CD4-positive, alpha-beta memory T cell (primary cell): ENCODE measurements at regions not wholly inside any gene's neighbourhood (a gene's known extent, or its start where the extent isn't known, plus 50 kb on each side); places are given as distances from the start of the nearest gene placed in this dataset.

Source experiments
- CTCF ChIA-PET: fragments of 350-600 bp; sonication (Branson Sonifier 250); formaldehyde crosslinking; loops from one replicate; lab custom pipeline; 2021; ENCODE audit warnings: inconsistent platforms; ENCODE audit not compliant: partially characterized antibody; lab: Charles Lee
- POLR2A ChIA-PET: fragments of 350-600 bp; sonication (Branson Sonifier 250); formaldehyde crosslinking; loops from one replicate; lab custom pipeline; 2021; ENCODE audit not compliant: partially characterized antibody; lab: Charles Lee
- DNase-seq, 5 donors: peaks; one replicate each; pipeline versions ENCODE4 v3.0.0 to v3.0.0-alpha.2; 2020 to 2022; ENCODE audit warnings: mixed read lengths in 1 of 5
- H3K27ac ChIP-seq: one replicate; pipeline ENCODE4 v1.7.0; 2013; ENCODE audit warnings: low read depth, low read length
- H3K27me3 ChIP-seq: 2 replicates; pipeline ENCODE4 v1.7.0; 2013; ENCODE audit warnings: mild to moderate bottlenecking, low read length, moderate library complexity; ENCODE audit not compliant: insufficient read depth
- H3K36me3 ChIP-seq: 2 replicates; pipeline ENCODE4 v1.7.0; 2013; ENCODE audit warnings: mild to moderate bottlenecking, low read length, moderate library complexity; ENCODE audit not compliant: insufficient read depth
- H3K4me1 ChIP-seq: 2 replicates; pipeline ENCODE4 v1.7.0; 2013; ENCODE audit warnings: mild to moderate bottlenecking, low read length, moderate library complexity; ENCODE audit not compliant: insufficient read depth
- H3K4me3 ChIP-seq, 2 donors: one replicate each; pipeline ENCODE4 v1.7.0; 2013; ENCODE audit warnings: low read length in 2 of 2, mild to moderate bottlenecking in 1 of 2
- H3K9me3 ChIP-seq, 2 donors: one replicate each; pipeline ENCODE4 v1.7.0; 2013; ENCODE audit warnings: low read length in 2 of 2, control low read depth in 1 of 2; ENCODE audit not compliant: control insufficient read depth in 1 of 2
- H3K27ac Mint-ChIP-seq, 7 donors: one replicate each; pipeline ENCODE4 v1.8.0; 2020 to 2021; ENCODE audit warnings: mixed read lengths in 7 of 7, mild to moderate bottlenecking in 6 of 7, inconsistent platforms in 3 of 7, moderate library complexity in 3 of 7
- H3K27me3 Mint-ChIP-seq, 2 donors: one replicate each; pipeline ENCODE4 v1.8.0; 2020 to 2021; ENCODE audit warnings: mixed read lengths in 2 of 2
- H3K36me3 Mint-ChIP-seq, 2 donors: one replicate each; pipeline ENCODE4 v1.8.0; 2020 to 2021; ENCODE audit warnings: mixed read lengths in 2 of 2, inconsistent platforms in 1 of 2, mild to moderate bottlenecking in 1 of 2
- H3K4me1 Mint-ChIP-seq, 4 donors: one replicate each; pipeline ENCODE4 v1.8.0; 2020 to 2021; ENCODE audit warnings: mixed read lengths in 4 of 4, mild to moderate bottlenecking in 1 of 4
- H3K4me3 Mint-ChIP-seq, 8 donors: one replicate each; pipeline ENCODE4 v1.8.0; 2020 to 2021; ENCODE audit warnings: mixed read lengths in 8 of 8, mild to moderate bottlenecking in 7 of 8, moderate library complexity in 6 of 8, inconsistent platforms in 3 of 8
- H3K9me3 Mint-ChIP-seq, 8 donors: one replicate each; pipeline ENCODE4 v1.8.0; 2020 to 2021; ENCODE audit warnings: mixed read lengths in 8 of 8, mild to moderate bottlenecking in 5 of 8, inconsistent platforms in 3 of 8, moderate library complexity in 1 of 8
- intact Hi-C: fragments of 100-400 bp; cut with micrococcal nuclease; formaldehyde crosslinking; loops from one replicate; pipeline ENCODE4 v1.15.1; 2023

- intact Hi-C loops = no loop called here
- H3K27ac Mint-ChIP-seq = no peak overlapping the region
- H3K4me1 ChIP-seq = no peaks in the 10 kb centered on the region
- no peaks in the 10 kb centered on the region for H3K27me3 ChIP-seq
- H3K27ac ChIP-seq = no peak overlapping the region
- no peaks in the 10 kb centered on the region for H3K36me3 ChIP-seq
- ChIA-PET CTCF (no interaction called here), POLR2A (no interaction called here)
- H3K36me3 Mint-ChIP-seq = no peaks in the 10 kb centered on the region
- no peaks in the 10 kb centered on the region for H3K4me1 Mint-ChIP-seq
- DNase-seq = no peak
- no peak overlapping the region for H3K4me3 ChIP-seq
- H3K9me3 ChIP-seq = no peaks in the 10 kb centered on the region
- H3K4me3 Mint-ChIP-seq = no peak overlapping the region
- no peaks in the 10 kb centered on the region for H3K27me3 Mint-ChIP-seq
- H3K9me3 Mint-ChIP-seq = peaks cover 2 to 29% (median 16%) of the 10 kb centered on the region in 8 donors
These were observed 84.1 kb upstream of the GALNT13 start for GRCh38 chr2:153787612-153788011.

DNA sequence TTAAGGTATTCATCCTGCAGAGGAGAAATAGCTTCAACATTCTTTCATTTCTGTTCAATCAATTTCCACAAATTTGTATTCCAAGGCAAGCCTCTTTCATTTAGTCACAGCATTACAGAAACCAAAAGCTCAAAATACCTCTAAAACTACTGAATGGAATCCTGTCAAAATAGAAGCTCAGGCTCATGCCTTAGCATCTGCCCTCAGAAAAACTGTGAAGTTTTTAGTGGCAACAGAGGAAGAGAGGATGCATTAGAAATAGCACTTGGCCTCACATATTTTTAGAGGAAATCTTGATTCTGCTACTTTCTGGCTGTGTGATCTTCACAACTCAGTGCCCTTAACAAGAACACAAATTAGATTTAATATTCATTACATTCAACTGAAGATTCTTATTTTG is 69.1 kb upstream of the GALNT13 start:
- Histone ChIP-seq H3K9me3 (peaks cover 0 to 3% of the 10 kb centered on the region in 2 donors), H3K4me3 (no peak overlapping the region), H3K27me3 (no peaks in the 10 kb centered on the region), H3K27ac (no peak overlapping the region), H3K36me3 (no peaks in the 10 kb centered on the region), H3K4me1 (no peaks in the 10 kb centered on the region)
- H3K4me3 Mint-ChIP-seq = no peak overlapping the region
- H3K9me3 Mint-ChIP-seq = peaks cover 0 to 6% (median 0%) of the 10 kb centered on the region in 8 donors
- H3K36me3 Mint-ChIP-seq = no peaks in the 10 kb centered on the region
- no peaks in the 10 kb centered on the region for H3K27me3 Mint-ChIP-seq
- no peak overlapping the region for H3K27ac Mint-ChIP-seq
- no peaks in the 10 kb centered on the region for H3K4me1 Mint-ChIP-seq
- intact Hi-C loops = no loop called here
- ChIA-PET CTCF (no interaction called here), POLR2A (no interaction called here)
- DNase-seq = no peak

DNA sequence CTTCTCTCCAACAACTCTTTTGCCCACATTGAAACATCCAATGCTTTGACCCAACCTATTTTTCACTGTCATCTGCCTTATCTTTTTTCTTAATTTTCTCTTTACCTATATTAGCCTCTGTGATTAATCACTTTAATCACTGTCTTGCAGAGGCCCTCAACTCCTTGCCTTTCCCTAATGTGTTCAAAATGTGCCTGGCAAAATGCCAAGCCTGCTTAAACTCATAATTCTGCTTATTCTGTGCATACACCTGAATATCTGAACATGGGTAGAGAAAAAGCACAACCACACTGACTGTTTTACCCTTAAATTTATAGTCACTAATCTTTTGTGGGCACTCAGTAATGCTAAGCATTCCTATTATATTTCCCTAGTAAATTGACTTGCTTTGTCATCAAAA is 63.0 kb upstream of the GALNT13 start:
- Mint-ChIP-seq H3K4me3 (no peak overlapping the region), H3K4me1 (no peaks in the 10 kb centered on the region), H3K9me3 (peaks cover 0 to 4% (median 1%) of the 10 kb centered on the region in 8 donors), H3K27ac (no peak overlapping the region), H3K27me3 (no peaks in the 10 kb centered on the region), H3K36me3 (no peaks in the 10 kb centered on the region)
- Histone ChIP-seq H3K4me3 (no peak overlapping the region), H3K4me1 (no peaks in the 10 kb centered on the region), H3K27ac (no peak overlapping the region), H3K9me3 (no peaks in the 10 kb centered on the region), H3K36me3 (no peaks in the 10 kb centered on the region), H3K27me3 (no peaks in the 10 kb centered on the region)
- intact Hi-C loops = no loop called here
- CTCF ChIA-PET = no interaction called here
- POLR2A ChIA-PET = no interaction called here
- no peak for DNase-seq

- H3K9me3 ChIP-seq = no peaks in the 10 kb centered on the region
- H3K36me3 ChIP-seq = no peaks in the 10 kb centered on the region
- intact Hi-C loops = no loop called here
- no peak overlapping the region for H3K4me3 Mint-ChIP-seq
- no peak for DNase-seq
- no peak overlapping the region for H3K27ac Mint-ChIP-seq
- H3K27ac ChIP-seq = no peak overlapping the region
- H3K4me1 ChIP-seq = no peaks in the 10 kb centered on the region
- H3K27me3 ChIP-seq = no peaks in the 10 kb centered on the region
- peaks cover 0 to 10% (median 3%) of the 10 kb centered on the region in 8 donors for H3K9me3 Mint-ChIP-seq
- ChIA-PET POLR2A (no interaction called here), CTCF (no interaction called here)
- H3K4me1 Mint-ChIP-seq = no peaks in the 10 kb centered on the region
- no peaks in the 10 kb centered on the region for H3K27me3 Mint-ChIP-seq
- no peaks in the 10 kb centered on the region for H3K36me3 Mint-ChIP-seq
- no peak overlapping the region for H3K4me3 ChIP-seq
These were observed 60.2 kb upstream of the GALNT13 start for GRCh38 chr2:153811516-153811915.

GRCh38 chr2:153812632-153813031 is 59.1 kb upstream of the GALNT13 start:
- Mint-ChIP-seq H3K4me1 (no peaks in the 10 kb centered on the region), H3K27ac (no peak overlapping the region), H3K9me3 (peaks cover 0 to 10% (median 3%) of the 10 kb centered on the region in 8 donors), H3K4me3 (no peak overlapping the region), H3K36me3 (no peaks in the 10 kb centered on the region), H3K27me3 (no peaks in the 10 kb centered on the region)
- CTCF ChIA-PET = no interaction called here
- Histone ChIP-seq H3K27ac (no peak overlapping the region), H3K36me3 (no peaks in the 10 kb centered on the region), H3K4me3 (no peak overlapping the region), H3K4me1 (no peaks in the 10 kb centered on the region), H3K9me3 (no peaks in the 10 kb centered on the region), H3K27me3 (no peaks in the 10 kb centered on the region)
- DNase-seq = no peak
- intact Hi-C loops = no loop called here
- POLR2A ChIA-PET = no interaction called here

GRCh38 chr2:153818242-153818641 is 53.5 kb upstream of the GALNT13 start:
- intact Hi-C loops = no loop called here
- H3K9me3 Mint-ChIP-seq = peaks cover 0 to 10% (median 6%) of the 10 kb centered on the region in 8 donors
- H3K27ac ChIP-seq = no peak overlapping the region
- H3K4me1 ChIP-seq = no peaks in the 10 kb centered on the region
- DNase-seq = no peak
- H3K27me3 ChIP-seq = no peaks in the 10 kb centered on the region
- ChIA-PET POLR2A (no interaction called here), CTCF (no interaction called here)
- no peaks in the 10 kb centered on the region for H3K36me3 ChIP-seq
- no peak overlapping the region for H3K4me3 ChIP-seq
- H3K4me3 Mint-ChIP-seq = no peak overlapping the region
- no peaks in the 10 kb centered on the region for H3K36me3 Mint-ChIP-seq
- no peaks in the 10 kb centered on the region for H3K4me1 Mint-ChIP-seq
- no peaks in the 10 kb centered on the region for H3K27me3 Mint-ChIP-seq
- H3K27ac Mint-ChIP-seq = no peak overlapping the region
- no peaks in the 10 kb centered on the region for H3K9me3 ChIP-seq

DNA sequence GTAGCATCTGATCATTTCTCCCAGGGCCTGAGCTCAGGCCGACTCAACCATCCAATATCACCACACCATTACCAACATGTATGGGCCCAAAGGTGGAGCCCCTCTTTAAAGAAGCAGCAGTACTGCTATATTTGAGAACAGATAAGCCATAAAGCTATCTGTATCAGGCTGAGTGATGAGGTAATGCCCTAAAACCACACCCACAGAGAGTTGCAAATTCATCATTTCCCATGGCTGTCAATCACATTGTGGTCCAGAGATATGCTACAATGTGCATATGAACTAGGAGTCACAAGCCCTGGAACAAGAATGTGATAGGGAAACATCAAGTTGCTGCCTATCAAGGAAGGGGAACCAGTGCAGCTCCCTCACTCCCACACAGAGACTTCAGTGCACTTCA is 52.6 kb upstream of the GALNT13 start:
- Histone ChIP-seq H3K27ac (no peak overlapping the region), H3K27me3 (no peaks in the 10 kb centered on the region), H3K4me3 (no peak overlapping the region), H3K9me3 (no peaks in the 10 kb centered on the region), H3K36me3 (no peaks in the 10 kb centered on the region), H3K4me1 (no peaks in the 10 kb centered on the region)
- H3K27me3 Mint-ChIP-seq = no peaks in the 10 kb centered on the region
- intact Hi-C loops = no loop called here
- CTCF ChIA-PET = no interaction called here
- no peak overlapping the region for H3K4me3 Mint-ChIP-seq
- H3K36me3 Mint-ChIP-seq = no peaks in the 10 kb centered on the region
- H3K27ac Mint-ChIP-seq = no peak overlapping the region
- no peaks in the 10 kb centered on the region for H3K4me1 Mint-ChIP-seq
- POLR2A ChIA-PET = no interaction called here
- no peak for DNase-seq
- H3K9me3 Mint-ChIP-seq = peaks cover 0 to 9% (median 6%) of the 10 kb centered on the region in 8 donors

DNA sequence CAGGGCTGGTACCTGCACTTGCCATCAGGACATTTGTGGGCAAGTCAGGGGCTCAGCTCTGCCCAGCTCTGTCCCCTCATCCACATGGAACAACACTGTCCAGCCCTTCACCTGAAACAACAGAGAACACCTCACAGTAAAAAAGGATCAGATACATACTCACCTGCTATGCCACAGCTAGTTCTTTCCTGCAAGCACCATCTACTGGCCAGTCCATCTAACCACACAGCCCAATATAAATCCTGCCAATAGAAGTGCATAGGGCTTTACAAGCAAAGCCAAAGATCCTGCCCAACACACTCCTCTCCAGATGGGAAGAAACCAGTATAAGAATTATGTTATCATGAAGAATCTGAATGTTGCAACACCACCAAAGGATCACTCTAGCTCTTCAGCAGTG is 52.2 kb upstream of the GALNT13 start:
- intact Hi-C loops = no loop called here
- CTCF ChIA-PET = no interaction called here
- no peak overlapping the region for H3K4me3 Mint-ChIP-seq
- no peak for DNase-seq
- POLR2A ChIA-PET = no interaction called here
- no peak overlapping the region for H3K27ac Mint-ChIP-seq
- no peaks in the 10 kb centered on the region for H3K27me3 Mint-ChIP-seq
- no peaks in the 10 kb centered on the region for H3K36me3 Mint-ChIP-seq
- no peak overlapping the region for H3K4me3 ChIP-seq
- H3K4me1 Mint-ChIP-seq = no peaks in the 10 kb centered on the region
- H3K27ac ChIP-seq = no peak overlapping the region
- H3K4me1 ChIP-seq = no peaks in the 10 kb centered on the region
- H3K27me3 ChIP-seq = no peaks in the 10 kb centered on the region
- peaks cover 0 to 9% (median 6%) of the 10 kb centered on the region in 8 donors for H3K9me3 Mint-ChIP-seq
- no peaks in the 10 kb centered on the region for H3K36me3 ChIP-seq
- no peaks in the 10 kb centered on the region for H3K9me3 ChIP-seq
